HEK293 (cell line): ENCODE measurements at regions not wholly inside any gene's neighbourhood (a gene's known extent, or its start where the extent isn't known, plus 50 kb on each side); places are given as distances from the start of the nearest gene placed in this dataset.

Experiments used
- REST ChIP-seq: fragments of 450-650 bp; formaldehyde crosslinking; IDR thresholded peaks from 2 replicates; pipeline ENCODE4 v1.5.1; 2016; ENCODE audit warnings: missing biosample characterization, missing genetic modification characterization
- SALL2 ChIP-seq: fragments of 450-650 bp; formaldehyde crosslinking; IDR thresholded peaks from 2 replicates; pipeline ENCODE4 v1.5.0; 2017; ENCODE audit warnings: missing biosample characterization, mild to moderate bottlenecking, missing genetic modification characterization, borderline replicate concordance
- SP2 ChIP-seq: fragments of 450-650 bp; formaldehyde crosslinking; IDR thresholded peaks from 2 replicates; pipeline ENCODE4 v1.5.1; 2016; ENCODE audit warnings: missing biosample characterization, missing genetic modification characterization
- YY1 ChIP-seq: fragments of 450-650 bp; formaldehyde crosslinking; IDR thresholded peaks from 2 replicates; pipeline ENCODE4 v1.5.1; 2018; ENCODE audit warnings: missing biosample characterization, missing genetic modification characterization
- ZBTB48 ChIP-seq: fragments of 450-650 bp; formaldehyde crosslinking; IDR thresholded peaks from 2 replicates; pipeline ENCODE4 v1.5.1; 2016; ENCODE audit warnings: missing biosample characterization, missing genetic modification characterization
- ZBTB8A ChIP-seq: fragments of 450-650 bp; formaldehyde crosslinking; IDR thresholded peaks from 2 replicates; pipeline ENCODE4 v1.5.1; 2016; ENCODE audit warnings: missing biosample characterization, missing genetic modification characterization
- ZNF121 ChIP-seq: fragments of 450-650 bp; formaldehyde crosslinking; IDR thresholded peaks from 2 replicates; pipeline ENCODE4 v1.5.1; 2016; ENCODE audit warnings: missing biosample characterization, missing genetic modification characterization
- ZNF23 ChIP-seq: fragments of 450-650 bp; formaldehyde crosslinking; IDR thresholded peaks from 2 replicates; pipeline ENCODE4 v1.5.1; 2016; ENCODE audit warnings: missing biosample characterization, missing genetic modification characterization, borderline replicate concordance
- ZNF274 ChIP-seq, 2 experiments: fragments of 200-500 bp in 1 of 2; fragments of 450-650 bp in 1 of 2; sonication (Bioruptor generic) in 1 of 2; formaldehyde crosslinking in 1 of 2; IDR thresholded peaks; 2 replicates each; pipeline versions ENCODE4 v1.5.1 to v1.6.1; 2014 to 2016; ENCODE audit warnings: borderline replicate concordance in 1 of 2, inconsistent platforms in 1 of 2, low read length in 1 of 2, missing biosample characterization in 1 of 2, missing genetic modification characterization in 1 of 2
- TF ChIP-seq, protein P1 (sequence below): fragments of 450-650 bp; formaldehyde crosslinking; IDR thresholded peaks from 2 replicates; pipeline ENCODE4 v1.5.1; 2016; ENCODE audit warnings: missing biosample characterization, missing genetic modification characterization

- no peak for TF ChIP-seq ZNF121 (tag by site-specific recombination)
- no peak for TF ChIP-seq ZNF274 (IDR thresholded peaks at IDR 0.05; ENCODE audit: low read length)
- no peak for TF ChIP-seq ZNF274 (tag by site-specific recombination; IDR thresholded peaks at IDR 0.05; ENCODE audit: borderline replicate concordance)
- TF ChIP-seq, protein P1, sequence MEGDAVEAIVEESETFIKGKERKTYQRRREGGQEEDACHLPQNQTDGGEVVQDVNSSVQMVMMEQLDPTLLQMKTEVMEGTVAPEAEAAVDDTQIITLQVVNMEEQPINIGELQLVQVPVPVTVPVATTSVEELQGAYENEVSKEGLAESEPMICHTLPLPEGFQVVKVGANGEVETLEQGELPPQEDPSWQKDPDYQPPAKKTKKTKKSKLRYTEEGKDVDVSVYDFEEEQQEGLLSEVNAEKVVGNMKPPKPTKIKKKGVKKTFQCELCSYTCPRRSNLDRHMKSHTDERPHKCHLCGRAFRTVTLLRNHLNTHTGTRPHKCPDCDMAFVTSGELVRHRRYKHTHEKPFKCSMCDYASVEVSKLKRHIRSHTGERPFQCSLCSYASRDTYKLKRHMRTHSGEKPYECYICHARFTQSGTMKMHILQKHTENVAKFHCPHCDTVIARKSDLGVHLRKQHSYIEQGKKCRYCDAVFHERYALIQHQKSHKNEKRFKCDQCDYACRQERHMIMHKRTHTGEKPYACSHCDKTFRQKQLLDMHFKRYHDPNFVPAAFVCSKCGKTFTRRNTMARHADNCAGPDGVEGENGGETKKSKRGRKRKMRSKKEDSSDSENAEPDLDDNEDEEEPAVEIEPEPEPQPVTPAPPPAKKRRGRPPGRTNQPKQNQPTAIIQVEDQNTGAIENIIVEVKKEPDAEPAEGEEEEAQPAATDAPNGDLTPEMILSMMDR (tag by site-specific recombination), result no peak
- TF ChIP-seq ZNF23 (tag by site-specific recombination), result no peak
- no peak for TF ChIP-seq SP2 (tag by site-specific recombination)
- no peak for TF ChIP-seq YY1 (tag by site-specific recombination)
- TF ChIP-seq ZBTB48 (tag by site-specific recombination), result no peak
- TF ChIP-seq ZBTB8A, result no peak
- TF ChIP-seq REST (tag by site-specific recombination), result no peak
- no peak for TF ChIP-seq SALL2 (tag by site-specific recombination)
These were observed 485.8 kb upstream of the TECRL start for GRCh38 chr4:64895031-64895430.
